ENCODE measurements at regions not wholly inside any gene's neighbourhood (a gene's known extent, or its start where the extent isn't known, plus 50 kb on each side); places are given as distances from the start of the nearest gene placed in this dataset.

- Histone ChIP-seq H3K4me2 (replicated peaks; ENCODE audit: extremely low read depth, low read length, poor library complexity, severe bottlenecking) (no peak overlapping the region), H3K9ac (ENCODE audit: insufficient read depth, low read length, poor library complexity, severe bottlenecking) (no peak overlapping the region), H4K20me1 (ENCODE audit: insufficient read depth, low read length) (no peaks in the 10 kb centered on the region), H3K4me3 (replicated peaks in 1 of 3; ENCODE audit: low read depth in 2 of 3, low read length in 3 of 3) (no peak overlapping the region), H3K27me3 (ENCODE audit: control insufficient read depth in 2 of 2, insufficient read depth in 2 of 2, low read length in 2 of 2) (no peaks in the 10 kb centered on the region), H3K4me1 (ENCODE audit: control insufficient read depth in 1 of 2, insufficient read depth in 2 of 2, low read length in 2 of 2) (no peaks in the 10 kb centered on the region), H3K9me3 (replicated peaks in 1 of 2; ENCODE audit: control insufficient read depth in 1 of 2, insufficient read depth in 1 of 2, low read length in 2 of 2) (no peaks in the 10 kb centered on the region), H3K36me3 (replicated peaks in 1 of 2; ENCODE audit: control insufficient read depth in 1 of 2, insufficient read depth in 2 of 2, low read length in 2 of 2) (no peaks in the 10 kb centered on the region), H3K79me2 (ENCODE audit: insufficient read depth, low read length) (no peaks in the 10 kb centered on the region), H3K27ac (ENCODE audit: low read depth in 1 of 2, low read length in 2 of 2) (no peak overlapping the region), H2AFZ (ENCODE audit: insufficient read depth, low read depth, low read length, poor library complexity, severe bottlenecking) (no peak overlapping the region)
- Mint-ChIP-seq H3K27ac (no peak overlapping the region), H3K4me1 (no peaks in the 10 kb centered on the region), H3K27me3 (ENCODE audit: low read depth in 3 of 3) (peaks cover 0 to 3% (median 0%) of the 10 kb centered on the region in 3 donors), H3K4me3 (no peak overlapping the region), H3K36me3 (no peaks in the 10 kb centered on the region), H3K9me3 (peaks cover 0 to 7% (median 2%) of the 10 kb centered on the region in 7 donors)
- no CpG with 5 or more reads among the region's 2 CpGs for WGBS (ENCODE audit: insufficient coverage)
- DNase-seq, result no peak
- TF ChIP-seq CTCF (IDR thresholded peaks at IDR 0.05), result no peak
- intact Hi-C loops (cut with micrococcal nuclease), result no loop called here
Observed at GRCh38 chr18:60880184-60880583, 453.0 kb upstream of the CDH20 start.

DNA sequence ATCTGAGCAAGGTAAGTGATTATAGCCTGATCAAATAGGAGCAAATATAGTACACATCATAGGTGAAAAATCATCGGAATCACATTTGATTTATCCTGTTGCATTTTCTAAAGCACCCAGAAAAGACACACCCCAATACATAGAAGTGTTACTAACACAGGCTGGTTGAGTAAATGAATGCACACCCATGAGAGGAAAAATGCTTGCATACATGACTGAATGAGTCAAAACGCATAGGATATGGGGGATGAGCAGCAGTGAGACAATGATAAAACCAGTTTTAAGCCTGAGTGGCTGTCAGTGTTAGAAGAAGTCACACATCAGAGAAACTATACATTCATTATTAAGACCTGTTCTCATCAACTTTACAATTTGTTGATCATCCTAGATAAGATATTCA lies 449.6 kb upstream of the CDH20 start:
- no CpG with 5 or more reads among the region's 2 CpGs for WGBS (ENCODE audit: insufficient coverage)
- peaks cover 0 to 4% (median 0%) of the 10 kb centered on the region in 3 donors for H3K27me3 Mint-ChIP-seq (ENCODE audit: low read depth in 3 of 3)
- no peak overlapping the region for H3K4me3 Mint-ChIP-seq
- no peak overlapping the region for H3K27ac Mint-ChIP-seq
- no peaks in the 10 kb centered on the region for H3K4me1 Mint-ChIP-seq
- H3K36me3 Mint-ChIP-seq, result no peaks in the 10 kb centered on the region
- Histone ChIP-seq H3K9me3 (replicated peaks in 1 of 2; ENCODE audit: control insufficient read depth in 1 of 2, insufficient read depth in 1 of 2, low read length in 2 of 2) (no peaks in the 10 kb centered on the region), H3K4me1 (ENCODE audit: control insufficient read depth in 1 of 2, insufficient read depth in 2 of 2, low read length in 2 of 2) (no peaks in the 10 kb centered on the region), H3K9ac (ENCODE audit: insufficient read depth, low read length, poor library complexity, severe bottlenecking) (no peak overlapping the region), H4K20me1 (ENCODE audit: insufficient read depth, low read length) (no peaks in the 10 kb centered on the region), H3K4me3 (replicated peaks in 1 of 3; ENCODE audit: low read depth in 2 of 3, low read length in 3 of 3) (no peak overlapping the region), H3K79me2 (ENCODE audit: insufficient read depth, low read length) (no peaks in the 10 kb centered on the region), H3K27ac (ENCODE audit: low read depth in 1 of 2, low read length in 2 of 2) (no peak overlapping the region), H2AFZ (ENCODE audit: insufficient read depth, low read depth, low read length, poor library complexity, severe bottlenecking) (no peak overlapping the region), H3K27me3 (ENCODE audit: control insufficient read depth in 2 of 2, insufficient read depth in 2 of 2, low read length in 2 of 2) (no peaks in the 10 kb centered on the region), H3K4me2 (replicated peaks; ENCODE audit: extremely low read depth, low read length, poor library complexity, severe bottlenecking) (no peak overlapping the region), H3K36me3 (replicated peaks in 1 of 2; ENCODE audit: control insufficient read depth in 1 of 2, insufficient read depth in 2 of 2, low read length in 2 of 2) (no peaks in the 10 kb centered on the region)
- intact Hi-C loops (cut with micrococcal nuclease), result no loop called here
- DNase-seq, result no peak
- no peak for TF ChIP-seq CTCF (IDR thresholded peaks at IDR 0.05)
- H3K9me3 Mint-ChIP-seq, result peaks cover 0 to 6% (median 0%) of the 10 kb centered on the region in 7 donors
